HCT116 (cell line): ENCODE measurements at regions not wholly inside any gene's neighbourhood (a gene's known extent, or its start where the extent isn't known, plus 50 kb on each side); places are given as distances from the start of the nearest gene placed in this dataset.

Source experiments
- ATAC-seq: fragments of 200-7000 bp; cut with Tn5 transposase; 2 replicates; pipeline ENCODE4 v1.9.1; 2020; ENCODE audit warnings: mild to moderate bottlenecking, moderate library complexity
- BruUV-seq: library from RNA; stranded (reverse); fragments of 400-500 nt; replicated peaks from 2 replicates; lab custom pipeline; 2021; lab: Mats Ljungman, UMichigan
- CTCF ChIA-PET: fragments of 300-600 bp; sonication (Branson Sonifier 250); formaldehyde crosslinking; loops from one replicate; lab custom pipeline; 2021; ENCODE audit warnings: antibody characterized with exemption; lab: Charles Lee
- POLR2A ChIA-PET: fragments of 300-600, 350-600 bp; sonication (Branson Sonifier 250); formaldehyde crosslinking; loops from one replicate; lab custom pipeline; 2021; ENCODE audit warnings: antibody characterized with exemption; lab: Charles Lee
- RAD21 ChIA-PET, 2 experiments: fragments of 300-600 bp; sonication (Branson Sonifier 250); formaldehyde crosslinking; loops; one replicate each; lab custom pipeline; 2023; ENCODE audit warnings: low total read pairs in 2 of 2; ENCODE audit not compliant: uncharacterized antibody in 2 of 2, unreplicated experiment in 2 of 2, low non-redundant PET in 1 of 2; lab: Charles Lee
- DNase-seq: peaks from one replicate; pipeline ENCODE4 v3.0.0-alpha.2; 2010; ENCODE audit warnings: low read depth, low spot score
- H2AFZ ChIP-seq: fragments of 200-600 bp; shearing (Covaris generic), sonication (generic); 2 replicates; pipeline ENCODE4 v1.6.1; 2017; ENCODE audit warnings: low read depth, mixed run types, mixed read lengths, antibody characterized with exemption, low read length; ENCODE audit not compliant: poor library complexity, severe bottlenecking
- H3K27ac ChIP-seq: 2 replicates; pipeline ENCODE4 v1.5.1; 2012; ENCODE audit warnings: low read depth, low read length
- H3K27me3 ChIP-seq: fragments of 200-600 bp; sonication (generic); 2 replicates; pipeline ENCODE4 v1.6.1; 2016; ENCODE audit warnings: mixed run types, low read length, mixed read lengths; ENCODE audit not compliant: insufficient read depth
- H3K36me3 ChIP-seq, 2 experiments: fragments of 200-500 bp in 1 of 2; fragments of 200-600 bp in 1 of 2; sonication (Bioruptor generic) in 1 of 2; sonication (generic) in 1 of 2; 2 replicates each; pipeline versions ENCODE4 v1.5.1 to v1.6.1; 2014 to 2016; ENCODE audit warnings: low read length in 2 of 2, inconsistent platforms in 1 of 2, mixed read lengths in 1 of 2, mixed run types in 1 of 2; ENCODE audit not compliant: insufficient read depth in 2 of 2, control insufficient read depth in 1 of 2
- H3K4me1 ChIP-seq, 2 experiments: fragments of 200-600 bp in 1 of 2; sonication (generic) in 1 of 2; 2 replicates each; pipeline versions ENCODE4 v1.5.1 to v1.6.1; 2012 to 2017; ENCODE audit warnings: low read length in 2 of 2, inconsistent platforms in 1 of 2, mild to moderate bottlenecking in 1 of 2, mixed read lengths in 1 of 2, mixed run types in 1 of 2, moderate library complexity in 1 of 2; ENCODE audit not compliant: insufficient read depth in 2 of 2, control insufficient read depth in 1 of 2
- H3K4me2 ChIP-seq: fragments of 200-600 bp; sonication (generic); 2 replicates; pipeline ENCODE4 v1.6.1; 2017; ENCODE audit warnings: mixed run types, low read length, mixed read lengths
- H3K4me3 ChIP-seq, 2 experiments: fragments of 200-600 bp in 1 of 2; sonication (generic) in 1 of 2; replicated peaks in 1 of 2; 2 replicates each; pipeline ENCODE4 v1.5.1; 2011 to 2016; ENCODE audit warnings: low read length in 2 of 2, control low read depth in 1 of 2, low read depth in 1 of 2, mild to moderate bottlenecking in 1 of 2, mixed read lengths in 1 of 2, mixed run types in 1 of 2
- H3K79me2 ChIP-seq: fragments of 200-600 bp; sonication (generic); 2 replicates; pipeline ENCODE4 v1.6.1; 2017; ENCODE audit warnings: mild to moderate bottlenecking, mixed run types, low read length, moderate library complexity, mixed read lengths; ENCODE audit not compliant: insufficient read depth
- H3K9ac ChIP-seq: fragments of 200-600 bp; sonication (generic); 2 replicates; pipeline ENCODE4 v1.6.1; 2016; ENCODE audit warnings: low read length, mixed read lengths
- H3K9me2 ChIP-seq: fragments of 200-600 bp; sonication (generic), shearing (Covaris generic); 2 replicates; pipeline ENCODE4 v1.6.1; 2017; ENCODE audit warnings: mixed run types, mild to moderate bottlenecking, moderate library complexity; ENCODE audit not compliant: insufficient read depth
- H3K9me3 ChIP-seq, 2 experiments: fragments of 200-500 bp in 1 of 2; fragments of 200-600 bp in 1 of 2; sonication (Bioruptor generic) in 1 of 2; sonication (generic) in 1 of 2; 2 replicates each; pipeline ENCODE4 v1.6.1; 2014 to 2017; ENCODE audit warnings: low read length in 2 of 2, mixed read lengths in 2 of 2, inconsistent platforms in 1 of 2, low read depth in 1 of 2, mild to moderate bottlenecking in 1 of 2, mixed run types in 1 of 2, moderate library complexity in 1 of 2; ENCODE audit not compliant: control insufficient read depth in 1 of 2, insufficient read depth in 1 of 2
- H4K20me1 ChIP-seq: fragments of 200-600 bp; sonication (generic), shearing (Covaris generic); 2 replicates; pipeline ENCODE4 v1.6.1; 2017; ENCODE audit warnings: mixed run types, mild to moderate bottlenecking, moderate library complexity; ENCODE audit not compliant: insufficient read depth
- CBX3 ChIP-seq: IDR thresholded peaks from 2 replicates; pipeline ENCODE4 v1.6.1; 2012; ENCODE audit warnings: low read depth
- CEBPB ChIP-seq: IDR thresholded peaks from 2 replicates; pipeline ENCODE4 v1.6.1; 2012; ENCODE audit warnings: low read depth
- EGR1 ChIP-seq: IDR thresholded peaks from 2 replicates; pipeline ENCODE4 v1.6.1; 2012; ENCODE audit warnings: low read depth
- ELF1 ChIP-seq: IDR thresholded peaks from 2 replicates; pipeline ENCODE4 v1.6.1; 2012; ENCODE audit warnings: low read depth, borderline replicate concordance
- EZH2 ChIP-seq: fragments of 200-600 bp; sonication (generic); IDR thresholded peaks from 2 replicates; pipeline ENCODE4 v1.6.1; 2017; ENCODE audit warnings: antibody characterized with exemption, mixed run types
- FOSL1 ChIP-seq: IDR thresholded peaks from 2 replicates; pipeline ENCODE4 v1.6.1; 2012; ENCODE audit warnings: low read depth
- JUND ChIP-seq: IDR thresholded peaks from 2 replicates; pipeline ENCODE4 v1.6.1; 2012
- POLR2A ChIP-seq: IDR thresholded peaks from 2 replicates; pipeline ENCODE4 v1.7.0; 2011; ENCODE audit warnings: borderline replicate concordance; ENCODE audit not compliant: insufficient read depth, insufficient read length; ENCODE audit errors: extremely low read depth
- POLR2AphosphoS5 ChIP-seq: IDR thresholded peaks from 2 replicates; pipeline ENCODE4 v1.6.1; 2011; ENCODE audit warnings: mild to moderate bottlenecking, low read depth, low read length, moderate library complexity
- RAD21 ChIP-seq: IDR thresholded peaks from 2 replicates; pipeline ENCODE4 v1.6.1; 2012; ENCODE audit warnings: low read depth, mild to moderate bottlenecking
- SIN3A ChIP-seq: IDR thresholded peaks from 2 replicates; pipeline ENCODE4 v1.6.1; 2012; ENCODE audit warnings: low read depth
- SP1 ChIP-seq: IDR thresholded peaks from 2 replicates; pipeline ENCODE4 v1.6.1; 2012; ENCODE audit warnings: low read depth
- SRF ChIP-seq: IDR thresholded peaks from 2 replicates; pipeline ENCODE4 v1.6.1; 2012; ENCODE audit warnings: low read depth
- YY1 ChIP-seq: IDR thresholded peaks from 2 replicates; pipeline ENCODE4 v1.6.1; 2011; ENCODE audit warnings: low read length, low read depth, moderate library complexity, mild to moderate bottlenecking; ENCODE audit not compliant: insufficient replicate concordance; ENCODE audit errors: extremely low read depth
- ZFX ChIP-seq: fragments of 450-650 bp; IDR thresholded peaks from 2 replicates; pipeline ENCODE4 v1.6.1; 2017
- ZNF274 ChIP-seq: fragments of 200-500 bp; sonication (Bioruptor generic); IDR thresholded peaks from 2 replicates; pipeline ENCODE4 v1.6.1; 2014; ENCODE audit warnings: mild to moderate bottlenecking, low read depth, low read length, inconsistent platforms
- intact Hi-C: fragments of 100-400 bp; cut with micrococcal nuclease; formaldehyde crosslinking; loops from 2 replicates; pipeline ENCODE4 v1.10.0; 2022
- TF ChIP-seq, protein P1 (sequence below): IDR thresholded peaks from 2 replicates; pipeline ENCODE4 v1.6.1; 2011; ENCODE audit warnings: mild to moderate bottlenecking, low read length, moderate library complexity; ENCODE audit not compliant: insufficient replicate concordance; ENCODE audit errors: extremely low read depth
- TF ChIP-seq, protein P2 (sequence below): IDR thresholded peaks from 2 replicates; pipeline ENCODE4 v1.6.1; 2012
- TF ChIP-seq, protein P3 (sequence below): IDR thresholded peaks from 2 replicates; pipeline ENCODE4 v1.6.1; 2012; ENCODE audit warnings: low read depth
- TF ChIP-seq, protein P4 (sequence below), 3 experiments: fragments of 200-600 bp in 1 of 3; sonication (generic) in 1 of 3; IDR thresholded peaks in 2 of 3; conservative IDR thresholded peaks in 1 of 3; 2 replicates each; pipeline ENCODE4 v1.5.1; 2012 to 2017; ENCODE audit warnings: low read depth in 2 of 3, low read length in 2 of 3, antibody characterized with exemption in 1 of 3, borderline replicate concordance in 1 of 3, control low read depth in 1 of 3, mild to moderate bottlenecking in 1 of 3, mixed read lengths in 1 of 3, mixed run types in 1 of 3, moderate library complexity in 1 of 3; ENCODE audit not compliant: insufficient read depth in 1 of 3

DNA sequence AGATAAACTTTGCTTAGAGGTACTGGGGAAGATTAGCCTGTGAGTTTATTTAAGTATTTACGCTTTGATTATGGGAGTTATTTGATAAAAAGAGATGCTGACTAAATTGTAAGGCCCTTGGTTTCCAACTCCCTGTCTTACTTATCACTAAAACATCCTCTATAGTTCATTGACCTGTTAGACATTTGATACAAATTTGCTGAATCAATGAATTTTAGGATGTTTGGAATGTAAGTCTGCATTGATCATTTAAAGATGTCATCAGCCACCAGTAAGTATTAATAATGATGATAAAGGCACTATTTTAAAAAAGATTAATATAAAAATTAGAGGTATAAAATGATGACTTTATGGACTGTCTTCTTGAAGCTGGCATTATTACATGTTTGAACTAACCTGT lies 340.6 kb downstream of the SPRY1 start:
- no peak overlapping the region for H2AFZ ChIP-seq
- intact Hi-C loops = no loop called here
- no peaks in the 10 kb centered on the region for H3K4me1 ChIP-seq
- ChIA-PET RAD21 (no interaction called here), POLR2A (no interaction called here), CTCF (interaction anchor here (0.7 kb wide), 1 partner anchor 22 kb away, joined by 3 read pairs; no protein-coding TSS in a partner anchor)
- ATAC-seq (no peak), DNase-seq (no peak)
- no TSS peak for BruUV-seq
- no peak overlapping the region for H3K9ac ChIP-seq
- H3K4me2 ChIP-seq = no peak overlapping the region
- no peaks in the 10 kb centered on the region for H4K20me1 ChIP-seq
- H3K4me3 ChIP-seq = no peak overlapping the region
- H3K27ac ChIP-seq = no peak overlapping the region
- no peaks in the 10 kb centered on the region for H3K79me2 ChIP-seq
- H3K27me3 ChIP-seq = no peaks in the 10 kb centered on the region
- H3K9me3 ChIP-seq = no peaks in the 10 kb centered on the region
- H3K9me2 ChIP-seq = no peaks in the 10 kb centered on the region
- H3K36me3 ChIP-seq = no peaks in the 10 kb centered on the region
- no peak for TF ChIP-seq YY1
- no peak for TF ChIP-seq ELF1
- no peak for TF ChIP-seq EGR1
- TF ChIP-seq, protein P1, sequence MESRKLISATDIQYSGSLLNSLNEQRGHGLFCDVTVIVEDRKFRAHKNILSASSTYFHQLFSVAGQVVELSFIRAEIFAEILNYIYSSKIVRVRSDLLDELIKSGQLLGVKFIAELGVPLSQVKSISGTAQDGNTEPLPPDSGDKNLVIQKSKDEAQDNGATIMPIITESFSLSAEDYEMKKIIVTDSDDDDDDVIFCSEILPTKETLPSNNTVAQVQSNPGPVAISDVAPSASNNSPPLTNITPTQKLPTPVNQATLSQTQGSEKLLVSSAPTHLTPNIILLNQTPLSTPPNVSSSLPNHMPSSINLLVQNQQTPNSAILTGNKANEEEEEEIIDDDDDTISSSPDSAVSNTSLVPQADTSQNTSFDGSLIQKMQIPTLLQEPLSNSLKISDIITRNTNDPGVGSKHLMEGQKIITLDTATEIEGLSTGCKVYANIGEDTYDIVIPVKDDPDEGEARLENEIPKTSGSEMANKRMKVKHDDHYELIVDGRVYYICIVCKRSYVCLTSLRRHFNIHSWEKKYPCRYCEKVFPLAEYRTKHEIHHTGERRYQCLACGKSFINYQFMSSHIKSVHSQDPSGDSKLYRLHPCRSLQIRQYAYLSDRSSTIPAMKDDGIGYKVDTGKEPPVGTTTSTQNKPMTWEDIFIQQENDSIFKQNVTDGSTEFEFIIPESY = no peak
- TF ChIP-seq CEBPB = no peak
- TF ChIP-seq SRF = no peak
- no peak for TF ChIP-seq POLR2AphosphoS5
- no peak for TF ChIP-seq ZFX
- TF ChIP-seq FOSL1 = no peak
- TF ChIP-seq, protein P2, sequence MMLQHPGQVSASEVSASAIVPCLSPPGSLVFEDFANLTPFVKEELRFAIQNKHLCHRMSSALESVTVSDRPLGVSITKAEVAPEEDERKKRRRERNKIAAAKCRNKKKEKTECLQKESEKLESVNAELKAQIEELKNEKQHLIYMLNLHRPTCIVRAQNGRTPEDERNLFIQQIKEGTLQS = no peak
- no peak for TF ChIP-seq POLR2A
- TF ChIP-seq, protein P3, sequence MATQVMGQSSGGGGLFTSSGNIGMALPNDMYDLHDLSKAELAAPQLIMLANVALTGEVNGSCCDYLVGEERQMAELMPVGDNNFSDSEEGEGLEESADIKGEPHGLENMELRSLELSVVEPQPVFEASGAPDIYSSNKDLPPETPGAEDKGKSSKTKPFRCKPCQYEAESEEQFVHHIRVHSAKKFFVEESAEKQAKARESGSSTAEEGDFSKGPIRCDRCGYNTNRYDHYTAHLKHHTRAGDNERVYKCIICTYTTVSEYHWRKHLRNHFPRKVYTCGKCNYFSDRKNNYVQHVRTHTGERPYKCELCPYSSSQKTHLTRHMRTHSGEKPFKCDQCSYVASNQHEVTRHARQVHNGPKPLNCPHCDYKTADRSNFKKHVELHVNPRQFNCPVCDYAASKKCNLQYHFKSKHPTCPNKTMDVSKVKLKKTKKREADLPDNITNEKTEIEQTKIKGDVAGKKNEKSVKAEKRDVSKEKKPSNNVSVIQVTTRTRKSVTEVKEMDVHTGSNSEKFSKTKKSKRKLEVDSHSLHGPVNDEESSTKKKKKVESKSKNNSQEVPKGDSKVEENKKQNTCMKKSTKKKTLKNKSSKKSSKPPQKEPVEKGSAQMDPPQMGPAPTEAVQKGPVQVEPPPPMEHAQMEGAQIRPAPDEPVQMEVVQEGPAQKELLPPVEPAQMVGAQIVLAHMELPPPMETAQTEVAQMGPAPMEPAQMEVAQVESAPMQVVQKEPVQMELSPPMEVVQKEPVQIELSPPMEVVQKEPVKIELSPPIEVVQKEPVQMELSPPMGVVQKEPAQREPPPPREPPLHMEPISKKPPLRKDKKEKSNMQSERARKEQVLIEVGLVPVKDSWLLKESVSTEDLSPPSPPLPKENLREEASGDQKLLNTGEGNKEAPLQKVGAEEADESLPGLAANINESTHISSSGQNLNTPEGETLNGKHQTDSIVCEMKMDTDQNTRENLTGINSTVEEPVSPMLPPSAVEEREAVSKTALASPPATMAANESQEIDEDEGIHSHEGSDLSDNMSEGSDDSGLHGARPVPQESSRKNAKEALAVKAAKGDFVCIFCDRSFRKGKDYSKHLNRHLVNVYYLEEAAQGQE = no peak
- TF ChIP-seq, protein P4, sequence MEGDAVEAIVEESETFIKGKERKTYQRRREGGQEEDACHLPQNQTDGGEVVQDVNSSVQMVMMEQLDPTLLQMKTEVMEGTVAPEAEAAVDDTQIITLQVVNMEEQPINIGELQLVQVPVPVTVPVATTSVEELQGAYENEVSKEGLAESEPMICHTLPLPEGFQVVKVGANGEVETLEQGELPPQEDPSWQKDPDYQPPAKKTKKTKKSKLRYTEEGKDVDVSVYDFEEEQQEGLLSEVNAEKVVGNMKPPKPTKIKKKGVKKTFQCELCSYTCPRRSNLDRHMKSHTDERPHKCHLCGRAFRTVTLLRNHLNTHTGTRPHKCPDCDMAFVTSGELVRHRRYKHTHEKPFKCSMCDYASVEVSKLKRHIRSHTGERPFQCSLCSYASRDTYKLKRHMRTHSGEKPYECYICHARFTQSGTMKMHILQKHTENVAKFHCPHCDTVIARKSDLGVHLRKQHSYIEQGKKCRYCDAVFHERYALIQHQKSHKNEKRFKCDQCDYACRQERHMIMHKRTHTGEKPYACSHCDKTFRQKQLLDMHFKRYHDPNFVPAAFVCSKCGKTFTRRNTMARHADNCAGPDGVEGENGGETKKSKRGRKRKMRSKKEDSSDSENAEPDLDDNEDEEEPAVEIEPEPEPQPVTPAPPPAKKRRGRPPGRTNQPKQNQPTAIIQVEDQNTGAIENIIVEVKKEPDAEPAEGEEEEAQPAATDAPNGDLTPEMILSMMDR (IDR thresholded peaks at IDR 0.05 in 2 of 3, conservative IDR thresholded peaks at IDR 0.05 in 1 of 3; ENCODE audit: borderline replicate concordance in 1 of 3, insufficient read depth in 1 of 3, low read depth in 2 of 3, low read length in 2 of 3) = no peak
- TF ChIP-seq CBX3 = no peak
- no peak for TF ChIP-seq ZNF274
- no peak for TF ChIP-seq RAD21
- no peak for TF ChIP-seq SIN3A
- no peak for TF ChIP-seq JUND
- TF ChIP-seq SP1 = no peak
- TF ChIP-seq EZH2 = no peak
